ENCODE measurements at regions not wholly inside any gene's neighbourhood (a gene's known extent, or its start where the extent isn't known, plus 50 kb on each side); places are given as distances from the start of the nearest gene placed in this dataset.

DNA sequence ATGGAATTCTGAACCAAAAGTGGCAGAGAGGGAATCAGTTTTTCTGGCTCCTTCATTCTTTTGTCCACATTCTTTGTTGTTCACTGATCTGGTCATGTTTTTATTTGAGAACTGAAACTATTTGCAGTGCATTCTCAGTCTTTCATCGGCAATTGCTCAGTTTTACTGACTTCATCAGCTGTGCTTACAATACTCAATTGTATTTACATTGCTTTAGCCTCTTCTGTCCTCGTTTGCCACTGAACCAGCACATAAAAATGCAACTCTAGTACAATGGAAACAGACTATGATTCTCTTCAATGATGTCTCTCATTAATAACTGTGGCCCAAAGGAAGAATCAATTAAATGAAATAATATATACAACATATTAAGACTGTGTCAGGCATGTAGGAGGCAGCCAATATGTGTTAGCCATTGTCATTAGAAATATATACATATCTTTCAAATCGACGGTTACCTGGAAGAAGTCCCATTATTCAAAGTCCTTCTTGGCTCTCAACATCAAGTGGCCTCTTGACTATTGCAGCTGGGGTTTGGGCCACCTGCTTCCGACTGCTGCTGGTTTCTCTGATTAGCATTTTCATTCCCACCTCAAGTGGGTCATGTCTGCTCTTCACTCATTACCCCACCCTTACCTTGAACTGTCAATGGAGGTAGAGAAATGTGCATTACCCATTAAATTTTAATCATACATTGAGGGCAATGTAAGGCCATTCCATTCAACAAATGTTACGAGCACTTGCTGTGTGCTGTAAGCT, 600.1 kb downstream of the INSC start:
- no peak for ATAC-seq
- Histone ChIP-seq H3K27me3 (ENCODE audit: insufficient read depth) (peaks cover 18% of the 10 kb centered on the region), H4K20me1 (replicated peaks; ENCODE audit: insufficient read depth) (no peaks in the 10 kb centered on the region), H3K4me2 (no peak overlapping the region), H3K4me1 (ENCODE audit: insufficient read depth) (peaks cover 15% of the 10 kb centered on the region), H3K4me3 (no peak overlapping the region), H3K79me2 (replicated peaks; ENCODE audit: insufficient read depth) (no peaks in the 10 kb centered on the region), H3K9me2 (ENCODE audit: insufficient read depth) (peaks cover 12% of the 10 kb centered on the region; the same call in 1 of the 2 replicates), H2AFZ (no peak overlapping the region), H3K27ac (ENCODE audit: low read depth) (no peak overlapping the region), H3F3A (replicated peaks; ENCODE audit: low read depth) (0 out of 2 replicates have a peak, but pooled peaks cover 3% of the 10 kb centered on the region), H3K36me3 (ENCODE audit: insufficient read depth) (no peaks in the 10 kb centered on the region)
- TF ChIP-seq, protein P1, sequence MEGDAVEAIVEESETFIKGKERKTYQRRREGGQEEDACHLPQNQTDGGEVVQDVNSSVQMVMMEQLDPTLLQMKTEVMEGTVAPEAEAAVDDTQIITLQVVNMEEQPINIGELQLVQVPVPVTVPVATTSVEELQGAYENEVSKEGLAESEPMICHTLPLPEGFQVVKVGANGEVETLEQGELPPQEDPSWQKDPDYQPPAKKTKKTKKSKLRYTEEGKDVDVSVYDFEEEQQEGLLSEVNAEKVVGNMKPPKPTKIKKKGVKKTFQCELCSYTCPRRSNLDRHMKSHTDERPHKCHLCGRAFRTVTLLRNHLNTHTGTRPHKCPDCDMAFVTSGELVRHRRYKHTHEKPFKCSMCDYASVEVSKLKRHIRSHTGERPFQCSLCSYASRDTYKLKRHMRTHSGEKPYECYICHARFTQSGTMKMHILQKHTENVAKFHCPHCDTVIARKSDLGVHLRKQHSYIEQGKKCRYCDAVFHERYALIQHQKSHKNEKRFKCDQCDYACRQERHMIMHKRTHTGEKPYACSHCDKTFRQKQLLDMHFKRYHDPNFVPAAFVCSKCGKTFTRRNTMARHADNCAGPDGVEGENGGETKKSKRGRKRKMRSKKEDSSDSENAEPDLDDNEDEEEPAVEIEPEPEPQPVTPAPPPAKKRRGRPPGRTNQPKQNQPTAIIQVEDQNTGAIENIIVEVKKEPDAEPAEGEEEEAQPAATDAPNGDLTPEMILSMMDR (conservative IDR thresholded peaks at IDR 0.05; ENCODE audit: low read depth in 2 of 2): no peak
- Mint-ChIP-seq H3K4me1 (peaks cover 20% of the 10 kb centered on the region), H3K27me3 (ENCODE audit: insufficient read depth, low read depth, poor library complexity) (peaks cover 3% of the 10 kb centered on the region), H3K9me3 (no peaks in the 10 kb centered on the region; the same call in 2 of the 3 replicates), H3K27ac (no peak overlapping the region), H3K36me3 (ENCODE audit: low read depth) (no peaks in the 10 kb centered on the region), H3K4me3 (no peak overlapping the region)
- no peak for DNase-seq (ENCODE audit: low spot score)

DNA sequence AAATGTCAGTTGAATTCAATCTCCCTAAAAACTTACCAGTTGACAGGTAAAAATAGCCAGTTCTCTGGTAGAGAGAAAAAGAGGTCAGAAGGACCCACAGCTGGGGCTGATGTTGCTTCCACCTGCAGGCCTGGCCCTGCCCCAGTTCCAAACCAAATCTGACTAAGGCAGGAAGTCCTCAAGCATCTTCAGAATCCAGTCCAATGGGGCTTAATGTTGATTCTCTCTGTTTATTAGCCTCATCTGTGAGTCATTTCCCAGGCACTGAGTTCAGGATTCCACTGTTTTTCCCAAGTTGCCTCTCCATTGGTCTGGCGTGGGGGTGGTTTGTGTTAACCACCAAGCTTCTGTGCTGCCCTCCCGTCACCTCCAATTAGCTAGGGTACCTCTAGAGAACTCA, 601.8 kb downstream of the INSC start:
- H3K36me3 ChIP-seq (ENCODE audit: insufficient read depth): no peaks in the 10 kb centered on the region
- no peak for DNase-seq (ENCODE audit: low spot score)
- H3K4me3 Mint-ChIP-seq: no peak overlapping the region
- H3K27ac ChIP-seq (ENCODE audit: low read depth): no peak overlapping the region
- H3K4me1 ChIP-seq (ENCODE audit: insufficient read depth): 0 out of 2 replicates have a peak, but pooled peaks cover 4% of the 10 kb centered on the region
- H3K27me3 ChIP-seq (ENCODE audit: insufficient read depth): 0 out of 2 replicates have a peak, but pooled peaks cover 4% of the 10 kb centered on the region
- no peaks in the 10 kb centered on the region for H3K79me2 ChIP-seq (replicated peaks; ENCODE audit: insufficient read depth)
- H3K4me2 ChIP-seq: no peak overlapping the region
- H3K9me3 Mint-ChIP-seq: no peaks in the 10 kb centered on the region; the same call in 2 of the 3 replicates
- H3K4me1 Mint-ChIP-seq: peaks cover 6% of the 10 kb centered on the region
- H3K9me2 ChIP-seq (ENCODE audit: insufficient read depth): peaks cover 12% of the 10 kb centered on the region; the same call in 1 of the 2 replicates
- no peak overlapping the region for H3K4me3 ChIP-seq
- no peak for ATAC-seq
- no peaks in the 10 kb centered on the region; the same call in 2 of the 3 replicates for H3K36me3 Mint-ChIP-seq (ENCODE audit: low read depth)
- H4K20me1 ChIP-seq (replicated peaks; ENCODE audit: insufficient read depth): no peaks in the 10 kb centered on the region
- no peak overlapping the region for H3K27ac Mint-ChIP-seq
- no peaks in the 10 kb centered on the region for H3F3A ChIP-seq (replicated peaks; ENCODE audit: low read depth)
- no peak overlapping the region for H2AFZ ChIP-seq
- peaks cover 2% of the 10 kb centered on the region for H3K27me3 Mint-ChIP-seq (ENCODE audit: insufficient read depth, low read depth, poor library complexity)
- TF ChIP-seq, protein P1 (conservative IDR thresholded peaks at IDR 0.05; ENCODE audit: low read depth in 2 of 2): no peak
- TF ChIP-seq NANOG (IDR thresholded peaks at IDR 0.05; ENCODE audit: borderline replicate concordance): no peak
- TF ChIP-seq ZNF114 (CRISPR knock-in tag; IDR thresholded peaks at IDR 0.05): no peak
- TF ChIP-seq STAT1 (IDR thresholded peaks at IDR 0.05; ENCODE audit: unreplicated experiment): no peak
- TF ChIP-seq CREB1 (CRISPR knock-in tag; IDR thresholded peaks at IDR 0.05; ENCODE audit: low read depth): no peak
- TF ChIP-seq POLR2AphosphoS5 (IDR thresholded peaks at IDR 0.05; ENCODE audit: low read depth): no peak
- TF ChIP-seq ZNF331 (CRISPR knock-in tag; IDR thresholded peaks at IDR 0.05; ENCODE audit: low read depth): no peak
- TF ChIP-seq, protein P2, sequence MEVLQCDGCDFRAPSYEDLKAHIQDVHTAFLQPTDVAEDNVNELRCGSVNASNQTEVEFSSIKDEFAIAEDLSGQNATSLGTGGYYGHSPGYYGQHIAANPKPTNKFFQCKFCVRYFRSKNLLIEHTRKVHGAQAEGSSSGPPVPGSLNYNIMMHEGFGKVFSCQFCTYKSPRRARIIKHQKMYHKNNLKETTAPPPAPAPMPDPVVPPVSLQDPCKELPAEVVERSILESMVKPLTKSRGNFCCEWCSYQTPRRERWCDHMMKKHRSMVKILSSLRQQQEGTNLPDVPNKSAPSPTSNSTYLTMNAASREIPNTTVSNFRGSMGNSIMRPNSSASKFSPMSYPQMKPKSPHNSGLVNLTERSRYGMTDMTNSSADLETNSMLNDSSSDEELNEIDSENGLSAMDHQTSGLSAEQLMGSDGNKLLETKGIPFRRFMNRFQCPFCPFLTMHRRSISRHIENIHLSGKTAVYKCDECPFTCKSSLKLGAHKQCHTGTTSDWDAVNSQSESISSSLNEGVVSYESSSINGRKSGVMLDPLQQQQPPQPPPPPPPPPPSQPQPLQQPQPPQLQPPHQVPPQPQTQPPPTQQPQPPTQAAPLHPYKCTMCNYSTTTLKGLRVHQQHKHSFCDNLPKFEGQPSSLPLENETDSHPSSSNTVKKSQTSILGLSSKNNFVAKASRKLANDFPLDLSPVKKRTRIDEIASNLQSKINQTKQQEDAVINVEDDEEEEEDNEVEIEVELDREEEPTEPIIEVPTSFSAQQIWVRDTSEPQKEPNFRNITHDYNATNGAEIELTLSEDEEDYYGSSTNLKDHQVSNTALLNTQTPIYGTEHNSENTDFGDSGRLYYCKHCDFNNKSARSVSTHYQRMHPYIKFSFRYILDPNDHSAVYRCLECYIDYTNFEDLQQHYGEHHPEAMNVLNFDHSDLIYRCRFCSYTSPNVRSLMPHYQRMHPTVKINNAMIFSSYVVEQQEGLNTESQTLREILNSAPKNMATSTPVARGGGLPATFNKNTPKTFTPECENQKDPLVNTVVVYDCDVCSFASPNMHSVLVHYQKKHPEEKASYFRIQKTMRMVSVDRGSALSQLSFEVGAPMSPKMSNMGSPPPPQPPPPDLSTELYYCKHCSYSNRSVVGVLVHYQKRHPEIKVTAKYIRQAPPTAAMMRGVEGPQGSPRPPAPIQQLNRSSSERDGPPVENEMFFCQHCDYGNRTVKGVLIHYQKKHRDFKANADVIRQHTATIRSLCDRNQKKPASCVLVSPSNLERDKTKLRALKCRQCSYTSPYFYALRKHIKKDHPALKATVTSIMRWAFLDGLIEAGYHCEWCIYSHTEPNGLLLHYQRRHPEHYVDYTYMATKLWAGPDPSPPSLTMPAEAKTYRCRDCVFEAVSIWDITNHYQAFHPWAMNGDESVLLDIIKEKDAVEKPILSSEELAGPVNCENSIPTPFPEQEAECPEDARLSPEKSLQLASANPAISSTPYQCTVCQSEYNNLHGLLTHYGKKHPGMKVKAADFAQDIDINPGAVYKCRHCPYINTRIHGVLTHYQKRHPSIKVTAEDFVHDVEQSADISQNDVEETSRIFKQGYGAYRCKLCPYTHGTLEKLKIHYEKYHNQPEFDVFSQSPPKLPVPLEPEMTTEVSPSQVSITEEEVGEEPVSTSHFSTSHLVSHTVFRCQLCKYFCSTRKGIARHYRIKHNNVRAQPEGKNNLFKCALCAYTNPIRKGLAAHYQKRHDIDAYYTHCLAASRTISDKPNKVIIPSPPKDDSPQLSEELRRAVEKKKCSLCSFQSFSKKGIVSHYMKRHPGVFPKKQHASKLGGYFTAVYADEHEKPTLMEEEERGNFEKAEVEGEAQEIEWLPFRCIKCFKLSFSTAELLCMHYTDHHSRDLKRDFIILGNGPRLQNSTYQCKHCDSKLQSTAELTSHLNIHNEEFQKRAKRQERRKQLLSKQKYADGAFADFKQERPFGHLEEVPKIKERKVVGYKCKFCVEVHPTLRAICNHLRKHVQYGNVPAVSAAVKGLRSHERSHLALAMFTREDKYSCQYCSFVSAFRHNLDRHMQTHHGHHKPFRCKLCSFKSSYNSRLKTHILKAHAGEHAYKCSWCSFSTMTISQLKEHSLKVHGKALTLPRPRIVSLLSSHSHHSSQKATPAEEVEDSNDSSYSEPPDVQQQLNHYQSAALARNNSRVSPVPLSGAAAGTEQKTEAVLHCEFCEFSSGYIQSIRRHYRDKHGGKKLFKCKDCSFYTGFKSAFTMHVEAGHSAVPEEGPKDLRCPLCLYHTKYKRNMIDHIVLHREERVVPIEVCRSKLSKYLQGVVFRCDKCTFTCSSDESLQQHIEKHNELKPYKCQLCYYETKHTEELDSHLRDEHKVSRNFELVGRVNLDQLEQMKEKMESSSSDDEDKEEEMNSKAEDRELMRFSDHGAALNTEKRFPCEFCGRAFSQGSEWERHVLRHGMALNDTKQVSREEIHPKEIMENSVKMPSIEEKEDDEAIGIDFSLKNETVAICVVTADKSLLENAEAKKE (CRISPR knock-in tag; IDR thresholded peaks at IDR 0.05): no peak
